ENCODE measurements at regions not wholly inside any gene's neighbourhood (a gene's known extent, or its start where the extent isn't known, plus 50 kb on each side); places are given as distances from the start of the nearest gene placed in this dataset.
A peak's percentile ranks its signal among the peaks of the same experiment; 100 is the strongest.

GRCh38 chr6:105669232-105669631, 266.4 kb upstream of the PREP start:
- DNase-seq (ENCODE audit: low read depth in 4 of 4, low spot score in 1 of 4), result no peak

DNA sequence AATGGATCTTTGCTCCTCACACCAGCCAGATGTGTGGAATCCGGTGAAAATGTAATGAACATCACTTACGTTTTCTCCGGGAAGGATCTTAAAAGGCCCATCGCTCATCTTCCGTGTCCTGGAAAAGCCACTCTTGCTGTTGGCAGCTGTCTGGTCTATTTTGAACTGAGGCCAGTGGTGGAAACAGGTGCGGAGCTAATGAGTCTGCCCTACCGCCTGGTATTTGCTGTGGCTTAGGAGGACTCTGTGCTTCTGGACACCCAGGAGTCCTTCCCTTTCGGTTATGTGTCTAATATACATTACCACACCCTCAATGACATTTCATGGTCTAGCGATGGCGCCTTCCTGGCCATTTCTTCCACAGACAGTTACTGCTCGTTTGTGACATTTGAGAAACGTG, 264.2 kb upstream of the PREP start:
- DNase-seq (ENCODE audit: low read depth in 4 of 4, low spot score in 1 of 4), result no peak

DNA sequence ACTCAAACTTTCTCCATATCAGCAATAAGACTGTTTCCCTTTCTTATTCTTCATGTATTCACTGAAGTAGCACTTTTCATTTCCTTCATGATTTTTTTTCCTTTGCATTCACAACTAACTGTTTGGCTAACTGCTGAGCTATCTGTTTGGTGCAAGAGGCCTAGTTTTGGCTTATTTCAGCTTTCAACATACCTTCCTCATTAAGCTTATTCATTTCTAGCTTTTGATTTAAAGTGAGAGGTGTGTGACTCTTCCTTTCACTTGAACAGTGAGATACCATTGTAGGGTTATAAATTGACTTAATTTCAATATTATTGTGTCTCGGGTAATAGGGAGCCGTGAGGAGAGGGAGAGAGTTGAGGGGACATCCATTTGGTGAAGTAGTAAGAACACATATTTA, 262.0 kb upstream of the PREP start:
- no peak for DNase-seq (ENCODE audit: low read depth in 4 of 4, low spot score in 1 of 4)

DNA sequence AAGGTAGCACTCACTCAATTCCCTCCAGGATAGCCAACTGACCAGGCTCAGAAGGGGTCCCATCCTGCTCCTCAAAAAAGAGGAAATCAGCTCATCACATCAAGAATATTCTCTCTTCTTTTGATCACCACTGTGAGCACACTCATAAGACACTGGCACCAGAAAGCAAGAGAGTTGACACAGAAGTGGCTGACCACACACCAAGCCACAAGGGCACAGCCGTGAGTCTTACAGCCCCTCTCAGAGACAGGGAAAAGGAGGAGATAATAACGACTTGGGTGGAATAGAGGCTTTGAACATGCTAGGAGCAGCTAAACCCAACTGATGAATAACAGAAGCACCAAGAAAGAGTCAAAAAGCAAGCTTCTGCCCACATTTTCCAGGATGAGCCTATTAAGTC, 249.1 kb upstream of the PREP start:
- no peak for DNase-seq (ENCODE audit: low read depth in 4 of 4, low spot score in 1 of 4)

- no peak for DNase-seq (ENCODE audit: low read depth in 4 of 4, low spot score in 1 of 4)
Measured at GRCh38 chr6:105650347-105650746, 247.5 kb upstream of the PREP start.

- no peak for DNase-seq (ENCODE audit: low read depth in 4 of 4, low spot score in 1 of 4)
Measured at GRCh38 chr6:105649192-105649591, 246.3 kb upstream of the PREP start.

GRCh38 chr6:105648276-105648675, 245.4 kb upstream of the PREP start:
- no peak for DNase-seq (ENCODE audit: low read depth in 4 of 4, low spot score in 1 of 4)

- DNase-seq (ENCODE audit: low read depth in 4 of 4, low spot score in 1 of 4), result peak in 1 of 4 experiments; percentile 9
Measured at GRCh38 chr6:105646391-105646867, 243.5 kb upstream of the PREP start.

- DNase-seq (ENCODE audit: low read depth in 4 of 4, low spot score in 1 of 4), result no peak
Measured at GRCh38 chr6:105645958-105646357, 243.1 kb upstream of the PREP start.

GRCh38 chr6:105645156-105645555, 242.3 kb upstream of the PREP start:
- DNase-seq (ENCODE audit: low read depth in 4 of 4, low spot score in 1 of 4), result no peak

- no peak for DNase-seq (ENCODE audit: low read depth in 4 of 4, low spot score in 1 of 4)
Measured at GRCh38 chr6:105644691-105645090, 241.8 kb upstream of the PREP start.

DNA sequence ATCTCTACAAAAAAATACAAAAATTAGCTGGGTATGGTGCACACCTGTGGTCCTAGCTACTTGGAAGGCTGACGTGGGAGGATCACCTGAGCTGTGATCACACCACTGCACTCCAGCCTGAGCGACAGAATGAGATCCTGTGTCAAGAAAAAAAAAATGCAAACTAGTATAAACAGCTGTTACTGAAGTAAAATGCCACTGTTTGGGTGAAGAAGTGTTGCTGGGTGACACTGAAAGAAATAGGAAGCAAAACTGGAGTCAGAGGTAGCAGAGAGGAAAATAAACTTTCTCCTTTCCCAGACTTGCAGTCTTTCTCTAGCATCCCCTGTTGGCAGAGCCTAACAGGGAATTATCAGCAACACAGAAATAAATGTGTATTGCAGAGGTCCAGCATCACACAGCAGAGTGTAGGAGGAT, 241.2 kb upstream of the PREP start:
- DNase-seq (ENCODE audit: low read depth in 4 of 4, low spot score in 1 of 4), result no peak

- no peak for DNase-seq (ENCODE audit: low read depth in 4 of 4, low spot score in 1 of 4)
Measured at GRCh38 chr6:105642708-105643107, 239.8 kb upstream of the PREP start.

- no peak for DNase-seq (ENCODE audit: low read depth in 4 of 4, low spot score in 1 of 4)
Measured at GRCh38 chr6:105641504-105641903, 238.6 kb upstream of the PREP start.

DNA sequence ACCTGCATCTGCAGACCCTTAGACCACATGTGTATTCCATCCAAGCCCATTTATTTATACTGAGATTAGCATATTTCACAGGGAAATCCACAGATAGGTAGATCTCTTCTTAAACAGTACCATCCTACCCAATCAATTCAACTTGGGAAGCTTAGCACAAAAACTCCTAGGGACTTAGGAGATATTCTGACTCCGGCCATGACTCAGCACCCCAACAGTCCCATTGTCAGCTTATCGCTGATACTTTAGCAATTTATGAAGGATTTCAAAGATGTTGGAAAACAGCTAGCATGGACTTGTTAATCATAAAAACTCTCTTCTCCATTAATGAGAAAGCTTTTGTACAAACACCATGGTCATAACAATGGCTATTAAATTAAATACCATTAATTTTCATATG, 236.2 kb upstream of the PREP start:
- DNase-seq (ENCODE audit: low read depth in 4 of 4, low spot score in 1 of 4), result no peak

GRCh38 chr6:105633814-105634213, 230.9 kb upstream of the PREP start:
- DNase-seq (ENCODE audit: low read depth in 4 of 4, low spot score in 1 of 4), result no peak

DNA sequence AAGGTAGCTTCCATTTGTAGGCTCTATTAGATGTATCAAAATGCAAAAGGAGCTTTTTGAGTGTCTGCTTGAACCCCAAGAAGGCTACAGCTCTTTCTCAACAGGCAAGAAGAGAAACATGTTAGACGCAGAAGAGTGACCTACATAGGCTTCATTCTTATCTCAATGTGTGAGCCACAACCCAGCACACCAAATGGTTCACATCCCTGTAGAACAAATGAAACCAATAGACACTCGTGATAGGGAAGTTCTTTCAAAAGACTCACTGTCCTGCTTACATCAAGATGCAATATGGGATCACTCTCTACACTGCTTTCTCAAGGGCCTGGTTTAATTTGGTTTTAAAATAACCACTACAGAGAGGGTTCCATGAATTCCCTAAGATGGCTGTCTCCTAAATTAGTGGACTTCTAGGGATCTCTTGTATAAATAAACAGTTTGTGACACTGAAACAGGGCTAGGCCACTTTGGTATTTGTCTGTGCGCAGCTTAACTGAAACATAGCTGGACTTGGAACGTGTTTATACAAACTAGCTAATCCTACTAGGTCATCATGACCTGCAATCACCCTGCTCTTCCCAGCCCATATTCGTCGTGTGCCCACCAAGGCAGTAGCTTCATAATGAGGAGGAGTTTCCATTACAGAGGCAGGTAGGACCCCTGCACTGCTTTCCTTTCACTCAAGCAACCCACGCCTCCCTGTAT, 225.4 kb upstream of the PREP start:
- DNase-seq (ENCODE audit: low read depth in 4 of 4, low spot score in 1 of 4), result no peak

GRCh38 chr6:105626295-105627158, 223.6 kb upstream of the PREP start:
- no peak for DNase-seq (ENCODE audit: low read depth in 4 of 4, low spot score in 1 of 4)

DNA sequence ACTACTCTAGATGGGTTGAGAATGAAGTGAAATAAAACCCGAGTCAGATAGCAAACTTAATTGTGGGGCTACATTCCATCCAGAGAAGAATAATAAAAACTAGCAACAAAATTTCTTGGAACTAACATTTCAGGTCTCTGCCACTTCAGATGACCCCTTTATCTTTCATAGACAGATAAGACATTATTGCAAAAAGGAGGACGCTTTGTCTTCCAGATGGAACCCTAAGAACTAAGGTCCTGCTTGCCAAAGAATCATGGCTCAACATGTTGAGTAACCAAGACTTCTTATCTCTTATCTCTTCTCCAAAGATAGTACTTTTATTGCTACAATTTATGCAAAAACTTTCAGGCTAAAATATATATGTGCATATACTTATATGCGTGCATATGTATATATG, 221.1 kb upstream of the PREP start:
- DNase-seq (ENCODE audit: low read depth in 4 of 4, low spot score in 1 of 4), result no peak

DNA sequence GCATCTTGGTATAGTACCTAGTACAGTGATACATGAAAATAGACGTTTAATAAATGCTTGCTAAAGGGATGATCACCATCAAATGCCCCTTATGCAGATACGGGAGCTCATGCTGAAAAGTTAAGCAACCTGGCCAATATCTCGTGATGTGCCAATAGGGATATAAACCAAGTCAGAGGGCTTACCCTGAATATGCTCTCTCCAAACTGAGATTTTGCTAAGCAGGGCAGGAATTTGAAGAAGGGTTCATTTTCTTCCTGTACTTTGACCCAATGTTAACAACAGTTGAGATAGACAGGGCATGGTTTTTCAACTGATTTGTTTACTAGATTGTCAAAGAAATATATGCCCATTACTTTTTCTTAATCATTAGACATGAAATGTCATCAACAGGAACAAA, 219.3 kb upstream of the PREP start:
- DNase-seq (ENCODE audit: low read depth in 4 of 4, low spot score in 1 of 4), result no peak

- no peak for DNase-seq (ENCODE audit: low read depth in 4 of 4, low spot score in 1 of 4)
Measured at GRCh38 chr6:105621564-105622175, 218.8 kb upstream of the PREP start.

- DNase-seq (ENCODE audit: low read depth in 4 of 4, low spot score in 1 of 4), result no peak
Measured at GRCh38 chr6:105620878-105621277, 218.0 kb upstream of the PREP start.

All from stimulated activated CD4-positive, alpha-beta T cell treated with anti-CD3 and anti-CD28 coated beads, Interleukin-1b, Interleukin-23, amount 100 ng/mL, for 24 hours (primary cell).